ENCODE measurements at regions not wholly inside any gene's neighbourhood (a gene's known extent, or its start where the extent isn't known, plus 50 kb on each side); places are given as distances from the start of the nearest gene placed in this dataset.

DNA sequence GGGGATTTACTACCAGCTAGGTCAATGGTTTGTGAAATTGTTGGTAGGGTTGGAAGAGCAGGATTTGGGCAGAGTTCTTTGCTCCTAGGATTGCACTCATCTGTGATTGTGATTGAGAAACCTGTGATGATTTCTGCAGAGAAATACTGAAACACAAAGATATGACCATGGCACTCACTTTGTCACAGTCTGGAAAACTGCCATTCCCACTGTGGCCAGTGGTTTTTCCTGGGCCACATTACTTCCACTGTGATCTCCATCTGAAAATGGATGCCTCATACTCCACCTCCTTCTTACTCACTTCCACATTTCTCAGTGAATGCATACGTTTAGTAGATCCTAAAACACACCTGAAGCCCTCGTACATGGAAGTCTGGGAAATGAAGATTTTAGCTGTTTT lies 593.2 kb downstream of the LMO7 start:
- no peaks in the 10 kb centered on the region for H3K27me3 ChIP-seq (ENCODE audit: insufficient read depth, low read length)
- H3T11ph ChIP-seq (ENCODE audit: low read length): no peak overlapping the region
- TF ChIP-seq, protein P1, sequence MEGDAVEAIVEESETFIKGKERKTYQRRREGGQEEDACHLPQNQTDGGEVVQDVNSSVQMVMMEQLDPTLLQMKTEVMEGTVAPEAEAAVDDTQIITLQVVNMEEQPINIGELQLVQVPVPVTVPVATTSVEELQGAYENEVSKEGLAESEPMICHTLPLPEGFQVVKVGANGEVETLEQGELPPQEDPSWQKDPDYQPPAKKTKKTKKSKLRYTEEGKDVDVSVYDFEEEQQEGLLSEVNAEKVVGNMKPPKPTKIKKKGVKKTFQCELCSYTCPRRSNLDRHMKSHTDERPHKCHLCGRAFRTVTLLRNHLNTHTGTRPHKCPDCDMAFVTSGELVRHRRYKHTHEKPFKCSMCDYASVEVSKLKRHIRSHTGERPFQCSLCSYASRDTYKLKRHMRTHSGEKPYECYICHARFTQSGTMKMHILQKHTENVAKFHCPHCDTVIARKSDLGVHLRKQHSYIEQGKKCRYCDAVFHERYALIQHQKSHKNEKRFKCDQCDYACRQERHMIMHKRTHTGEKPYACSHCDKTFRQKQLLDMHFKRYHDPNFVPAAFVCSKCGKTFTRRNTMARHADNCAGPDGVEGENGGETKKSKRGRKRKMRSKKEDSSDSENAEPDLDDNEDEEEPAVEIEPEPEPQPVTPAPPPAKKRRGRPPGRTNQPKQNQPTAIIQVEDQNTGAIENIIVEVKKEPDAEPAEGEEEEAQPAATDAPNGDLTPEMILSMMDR (conservative IDR thresholded peaks at IDR 0.05): no peak
- H3K4me1 ChIP-seq (ENCODE audit: insufficient read depth, low read length): no peaks in the 10 kb centered on the region
- H3K4me2 ChIP-seq (ENCODE audit: insufficient read depth, insufficient read length, low read length): no peak overlapping the region
- H3K9me3 ChIP-seq (ENCODE audit: control insufficient read depth, low read depth, low read length): no peaks in the 10 kb centered on the region
- no peak overlapping the region for H2BK120ac ChIP-seq (ENCODE audit: low read depth, low read length, poor library complexity, severe bottlenecking)
- H4K91ac ChIP-seq (ENCODE audit: insufficient read length, low read depth, low read length): no peak overlapping the region
- no peak overlapping the region for H3K23ac ChIP-seq (ENCODE audit: insufficient read length, low read depth, low read length)
- no peak overlapping the region for H4K8ac ChIP-seq (replicated peaks; ENCODE audit: insufficient read length, low read depth, low read length)
- no peak overlapping the region for H2BK20ac ChIP-seq (ENCODE audit: low read depth, low read length, poor library complexity, severe bottlenecking)
- no peak overlapping the region for H3K18ac ChIP-seq (ENCODE audit: insufficient read length, low read depth, low read length)
- H2BK5ac ChIP-seq (ENCODE audit: insufficient read length, low read length): no peak overlapping the region
- H3K56ac ChIP-seq (ENCODE audit: insufficient read length, low read depth, low read length): no peak overlapping the region
- no peak overlapping the region for H3K27ac Mint-ChIP-seq
- no CpG with 5 or more reads among the region's 2 CpGs for WGBS (ENCODE audit: extremely low coverage, insufficient read length, low lambda C conversion rate)
- no peak overlapping the region for H3K4ac ChIP-seq (ENCODE audit: low read depth, low read length)
- H4K20me1 ChIP-seq (ENCODE audit: control insufficient read depth, insufficient read depth, insufficient read length): no peaks in the 10 kb centered on the region
- H3K79me1 ChIP-seq (ENCODE audit: insufficient read depth, low read depth, low read length, poor library complexity, severe bottlenecking): no peaks in the 10 kb centered on the region
- no peak overlapping the region for H3K27ac ChIP-seq (ENCODE audit: insufficient read length, low read depth, low read length)
- no peak overlapping the region for H2AFZ ChIP-seq (ENCODE audit: low read length)
- H3K9me3 Mint-ChIP-seq: no peaks in the 10 kb centered on the region
- no peaks in the 10 kb centered on the region; the same call in 1 of the 2 replicates for H3K27me3 Mint-ChIP-seq (ENCODE audit: low read depth)
- no peak overlapping the region for H3K14ac ChIP-seq (ENCODE audit: insufficient read depth, low read length)
- no peak overlapping the region for H3K9ac ChIP-seq (ENCODE audit: extremely low read depth, insufficient read length, low read length)
- H3K79me2 ChIP-seq (ENCODE audit: insufficient read depth, low read length): no peaks in the 10 kb centered on the region
- no peaks in the 10 kb centered on the region for H3K4me1 Mint-ChIP-seq
- H3K23me2 ChIP-seq (ENCODE audit: insufficient read length, low read depth, low read length, poor library complexity, severe bottlenecking): no peaks in the 10 kb centered on the region
- H2AK5ac ChIP-seq (ENCODE audit: insufficient read length, low read length): no peak overlapping the region
- no peak overlapping the region for H2BK12ac ChIP-seq (ENCODE audit: insufficient read length, low read depth, low read length)
- H3K36me3 Mint-ChIP-seq (ENCODE audit: insufficient read depth in 1 of 3, low read depth in 3 of 3): no peaks in the 10 kb centered on the region
- no peak overlapping the region for H2BK15ac ChIP-seq (ENCODE audit: low read depth, low read length)
- no peak for DNase-seq
- H4K5ac ChIP-seq (ENCODE audit: insufficient read length, low read depth, low read length): no peak overlapping the region
- no peak overlapping the region for H3K4me3 Mint-ChIP-seq
